ENCODE measurements at regions not wholly inside any gene's neighbourhood (a gene's known extent, or its start where the extent isn't known, plus 50 kb on each side); places are given as distances from the start of the nearest gene placed in this dataset.

GRCh38 chr5:124059200-124059599 lies 547.2 kb downstream of the CSNK1G3 start:
- TF ChIP-seq CTCF (optimal IDR thresholded peaks at IDR 0.05 in 1 of 3, IDR thresholded peaks at IDR 0.05 in 1 of 3, conservative IDR thresholded peaks at IDR 0.05 in 1 of 3; ENCODE audit: extremely low read depth in 1 of 3, insufficient read depth in 2 of 3, low read length in 3 of 3) (no peak), EZH2 (IDR thresholded peaks at IDR 0.05; ENCODE audit: low read length) (no peak)
- H3K4me1 ChIP-seq (ENCODE audit: control insufficient read depth, extremely low read depth, insufficient read depth, low read length), result peaks cover 2% of the 10 kb centered on the region
- H4K20me1 ChIP-seq (ENCODE audit: control insufficient read depth, extremely low read depth, insufficient read depth, low read length), result no peaks in the 10 kb centered on the region
- no peaks in the 10 kb centered on the region for H3K9me1 ChIP-seq (ENCODE audit: control insufficient read depth, extremely low read depth, insufficient read depth, low read length)
- H3K4me3 ChIP-seq (ENCODE audit: control insufficient read depth in 2 of 3, extremely low read depth in 1 of 3, insufficient read depth in 2 of 3, low read depth in 1 of 3, low read length in 3 of 3), result no peak overlapping the region
- H2AFZ ChIP-seq (ENCODE audit: control insufficient read depth, low read length), result no peak overlapping the region
- H3K36me3 ChIP-seq (ENCODE audit: control insufficient read depth in 2 of 2, extremely low read depth in 1 of 2, insufficient read depth in 2 of 2, low read length in 2 of 2), result no peaks in the 10 kb centered on the region
- H3K9me3 ChIP-seq (ENCODE audit: control insufficient read depth, low read depth, low read length), result no peaks in the 10 kb centered on the region
- FAIRE-seq (no peak), DNase-seq (ENCODE audit: low read depth, low spot score) (no peak)
- no peak overlapping the region for H3K27ac ChIP-seq (ENCODE audit: control insufficient read depth, insufficient read depth, low read length)
- no peak overlapping the region for H3K4me2 ChIP-seq (ENCODE audit: control insufficient read depth, extremely low read depth, insufficient read depth, low read depth, low read length)
- H3K9ac ChIP-seq (ENCODE audit: control insufficient read depth, extremely low read depth, insufficient read depth, low read length), result no peak overlapping the region
- no peaks in the 10 kb centered on the region for H3K79me2 ChIP-seq (ENCODE audit: control insufficient read depth, insufficient read depth, low read length)
- peaks cover 7% of the 10 kb centered on the region for H3K27me3 ChIP-seq (ENCODE audit: control insufficient read depth, extremely low read depth, insufficient read depth, low read length)
- dilution Hi-C loops (cut with MboI; ENCODE audit: extremely low pct_ligation_motif_present, low sequenced_read_pairs), result no loop called here

- Histone ChIP-seq H3K27ac (ENCODE audit: control insufficient read depth, insufficient read depth, low read length) (no peak overlapping the region), H3K4me3 (ENCODE audit: control insufficient read depth in 2 of 3, extremely low read depth in 1 of 3, insufficient read depth in 2 of 3, low read depth in 1 of 3, low read length in 3 of 3) (no peak overlapping the region), H3K9me3 (ENCODE audit: control insufficient read depth, low read depth, low read length) (no peaks in the 10 kb centered on the region), H3K9me1 (ENCODE audit: control insufficient read depth, extremely low read depth, insufficient read depth, low read length) (no peaks in the 10 kb centered on the region), H3K4me2 (ENCODE audit: control insufficient read depth, extremely low read depth, insufficient read depth, low read depth, low read length) (no peak overlapping the region), H3K79me2 (ENCODE audit: control insufficient read depth, insufficient read depth, low read length) (no peaks in the 10 kb centered on the region), H3K36me3 (ENCODE audit: control insufficient read depth in 2 of 2, extremely low read depth in 1 of 2, insufficient read depth in 2 of 2, low read length in 2 of 2) (no peaks in the 10 kb centered on the region), H2AFZ (ENCODE audit: control insufficient read depth, low read length) (no peak overlapping the region), H3K27me3 (ENCODE audit: control insufficient read depth, extremely low read depth, insufficient read depth, low read length) (peaks cover 7% of the 10 kb centered on the region), H4K20me1 (ENCODE audit: control insufficient read depth, extremely low read depth, insufficient read depth, low read length) (no peaks in the 10 kb centered on the region), H3K9ac (ENCODE audit: control insufficient read depth, extremely low read depth, insufficient read depth, low read length) (no peak overlapping the region), H3K4me1 (ENCODE audit: control insufficient read depth, extremely low read depth, insufficient read depth, low read length) (peaks cover 2% of the 10 kb centered on the region)
- DNase-seq (ENCODE audit: low read depth, low spot score), result no peak
- dilution Hi-C loops (cut with MboI; ENCODE audit: extremely low pct_ligation_motif_present, low sequenced_read_pairs), result no loop called here
- no peak for FAIRE-seq
- TF ChIP-seq EZH2 (IDR thresholded peaks at IDR 0.05; ENCODE audit: low read length), result no peak
- no peak for TF ChIP-seq CTCF (optimal IDR thresholded peaks at IDR 0.05 in 1 of 3, IDR thresholded peaks at IDR 0.05 in 1 of 3, conservative IDR thresholded peaks at IDR 0.05 in 1 of 3; ENCODE audit: extremely low read depth in 1 of 3, insufficient read depth in 2 of 3, low read length in 3 of 3)
These were observed 545.8 kb downstream of the CSNK1G3 start for GRCh38 chr5:124057724-124058231.

All from keratinocyte (primary cell).